ENCODE measurements at regions not wholly inside any gene's neighbourhood (a gene's known extent, or its start where the extent isn't known, plus 50 kb on each side); places are given as distances from the start of the nearest gene placed in this dataset.
"Not testable (repeated sequence)": the region's sequence is repeated elsewhere in the genome, so short reads cannot be mapped to it uniquely, and the experiment has no call there.

DNA sequence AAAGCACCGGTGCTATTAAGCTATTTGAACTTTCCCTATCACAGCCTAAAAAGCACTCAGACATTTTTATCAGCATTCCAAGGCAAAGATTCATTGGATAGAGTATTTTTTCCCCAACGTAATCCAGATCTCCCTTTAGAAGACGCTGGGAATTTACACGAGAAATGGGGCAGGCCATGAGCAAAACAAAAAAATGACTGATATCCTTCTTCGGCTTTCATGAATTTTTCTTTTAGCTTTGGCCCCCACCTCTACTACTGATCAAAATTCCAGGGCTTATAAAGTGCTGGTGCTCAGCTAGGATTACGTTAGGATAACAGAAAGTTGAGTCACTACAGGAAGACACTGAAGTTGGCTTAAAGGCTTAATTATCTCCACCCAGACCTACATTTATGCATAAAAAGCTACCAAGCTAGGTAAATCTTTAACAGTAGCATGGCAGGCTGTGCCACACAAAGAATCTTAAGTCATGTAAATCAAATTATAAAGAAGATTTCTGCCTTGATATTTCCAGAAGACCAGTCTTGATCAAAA, 418.5 kb upstream of the BTBD3 start:
- DNase-seq: no peak
- Histone ChIP-seq H3K36me3 (replicated peaks) (no peaks in the 10 kb centered on the region), H3K27me3 (replicated peaks) (no peaks in the 10 kb centered on the region), H3K4me3 (ENCODE audit: low read depth, low read length) (no peak overlapping the region), H3K27ac (no peak overlapping the region)
- TF ChIP-seq, protein P1, sequence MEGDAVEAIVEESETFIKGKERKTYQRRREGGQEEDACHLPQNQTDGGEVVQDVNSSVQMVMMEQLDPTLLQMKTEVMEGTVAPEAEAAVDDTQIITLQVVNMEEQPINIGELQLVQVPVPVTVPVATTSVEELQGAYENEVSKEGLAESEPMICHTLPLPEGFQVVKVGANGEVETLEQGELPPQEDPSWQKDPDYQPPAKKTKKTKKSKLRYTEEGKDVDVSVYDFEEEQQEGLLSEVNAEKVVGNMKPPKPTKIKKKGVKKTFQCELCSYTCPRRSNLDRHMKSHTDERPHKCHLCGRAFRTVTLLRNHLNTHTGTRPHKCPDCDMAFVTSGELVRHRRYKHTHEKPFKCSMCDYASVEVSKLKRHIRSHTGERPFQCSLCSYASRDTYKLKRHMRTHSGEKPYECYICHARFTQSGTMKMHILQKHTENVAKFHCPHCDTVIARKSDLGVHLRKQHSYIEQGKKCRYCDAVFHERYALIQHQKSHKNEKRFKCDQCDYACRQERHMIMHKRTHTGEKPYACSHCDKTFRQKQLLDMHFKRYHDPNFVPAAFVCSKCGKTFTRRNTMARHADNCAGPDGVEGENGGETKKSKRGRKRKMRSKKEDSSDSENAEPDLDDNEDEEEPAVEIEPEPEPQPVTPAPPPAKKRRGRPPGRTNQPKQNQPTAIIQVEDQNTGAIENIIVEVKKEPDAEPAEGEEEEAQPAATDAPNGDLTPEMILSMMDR (IDR thresholded peaks at IDR 0.05; ENCODE audit: low read depth, low read length, missing control alignments): no peak
- in situ Hi-C loops (cut with HindIII; ENCODE audit: low pct_ligation_motif_present, low sequenced_read_pairs): no loop called here

- Histone ChIP-seq H3K27me3 (replicated peaks) (no peaks in the 10 kb centered on the region), H3K27ac (no peak overlapping the region), H3K36me3 (replicated peaks) (no peaks in the 10 kb centered on the region), H3K4me3 (ENCODE audit: low read depth, low read length) (no peak overlapping the region)
- DNase-seq: no peak
- in situ Hi-C loops (cut with HindIII; ENCODE audit: low pct_ligation_motif_present, low sequenced_read_pairs): no loop called here
- TF ChIP-seq, protein P1 (IDR thresholded peaks at IDR 0.05; ENCODE audit: low read depth, low read length, missing control alignments): no peak
Measured at GRCh38 chr20:11502061-11502460, 415.6 kb upstream of the BTBD3 start.

DNA sequence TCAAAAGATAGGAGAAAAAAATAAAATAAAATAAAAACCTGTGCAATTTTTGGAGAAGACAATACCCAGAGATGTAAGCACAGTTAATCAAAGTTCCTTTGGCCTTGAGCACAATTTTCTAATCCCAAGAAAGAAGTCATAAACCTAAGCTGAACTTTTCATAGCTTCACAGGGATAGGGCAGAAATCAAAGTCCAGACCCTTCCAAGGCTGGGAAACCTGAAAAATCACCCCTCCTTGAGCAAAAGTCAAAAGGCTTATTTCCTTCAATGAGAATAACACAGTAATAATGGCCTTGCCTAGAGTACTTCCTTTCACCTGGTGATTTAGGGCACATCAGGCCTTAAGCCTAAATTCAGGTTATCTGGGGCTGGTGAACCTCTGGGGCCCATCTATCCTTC, 415.0 kb upstream of the BTBD3 start:
- Histone ChIP-seq H3K27me3 (replicated peaks) (no peaks in the 10 kb centered on the region), H3K4me3 (ENCODE audit: low read depth, low read length) (no peak overlapping the region), H3K27ac (no peak overlapping the region), H3K36me3 (replicated peaks) (no peaks in the 10 kb centered on the region)
- TF ChIP-seq, protein P1 (IDR thresholded peaks at IDR 0.05; ENCODE audit: low read depth, low read length, missing control alignments): no peak
- in situ Hi-C loops (cut with HindIII; ENCODE audit: low pct_ligation_motif_present, low sequenced_read_pairs): no loop called here
- no peak for DNase-seq

GRCh38 chr20:11509776-11510175, 407.9 kb upstream of the BTBD3 start:
- H3K27me3 ChIP-seq (replicated peaks): no peaks in the 10 kb centered on the region
- in situ Hi-C loops (cut with HindIII; ENCODE audit: low pct_ligation_motif_present, low sequenced_read_pairs): no loop called here
- no peak overlapping the region for H3K27ac ChIP-seq
- no peaks in the 10 kb centered on the region for H3K36me3 ChIP-seq (replicated peaks)
- no peak overlapping the region for H3K4me3 ChIP-seq (ENCODE audit: low read depth, low read length)
- TF ChIP-seq, protein P1 (IDR thresholded peaks at IDR 0.05; ENCODE audit: low read depth, low read length, missing control alignments): no peak
- no peak for DNase-seq

DNA sequence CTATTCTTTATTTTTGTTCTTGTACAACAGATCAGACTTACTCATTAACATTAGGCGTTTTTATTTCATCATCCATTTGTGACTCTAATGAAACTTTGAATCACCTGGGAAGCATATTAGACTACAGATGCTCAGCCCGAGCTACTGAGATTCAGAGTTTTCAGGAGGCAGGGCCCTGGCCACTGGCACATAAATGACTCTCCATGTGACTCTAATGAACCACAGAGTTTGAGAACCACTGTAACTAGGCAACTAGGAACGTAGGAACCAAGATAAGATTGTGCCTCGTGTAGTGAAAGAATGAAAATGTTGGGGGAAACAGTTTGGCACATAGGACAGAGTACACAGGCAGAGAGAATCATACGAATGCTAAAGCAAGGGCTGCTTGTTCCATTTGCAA, 405.9 kb upstream of the BTBD3 start:
- Histone ChIP-seq H3K27ac (no peak overlapping the region), H3K4me3 (ENCODE audit: low read depth, low read length) (no peak overlapping the region), H3K27me3 (replicated peaks) (no peaks in the 10 kb centered on the region), H3K36me3 (replicated peaks) (no peaks in the 10 kb centered on the region)
- DNase-seq: no peak
- TF ChIP-seq, protein P1 (IDR thresholded peaks at IDR 0.05; ENCODE audit: low read depth, low read length, missing control alignments): no peak
- in situ Hi-C loops (cut with HindIII; ENCODE audit: low pct_ligation_motif_present, low sequenced_read_pairs): no loop called here

DNA sequence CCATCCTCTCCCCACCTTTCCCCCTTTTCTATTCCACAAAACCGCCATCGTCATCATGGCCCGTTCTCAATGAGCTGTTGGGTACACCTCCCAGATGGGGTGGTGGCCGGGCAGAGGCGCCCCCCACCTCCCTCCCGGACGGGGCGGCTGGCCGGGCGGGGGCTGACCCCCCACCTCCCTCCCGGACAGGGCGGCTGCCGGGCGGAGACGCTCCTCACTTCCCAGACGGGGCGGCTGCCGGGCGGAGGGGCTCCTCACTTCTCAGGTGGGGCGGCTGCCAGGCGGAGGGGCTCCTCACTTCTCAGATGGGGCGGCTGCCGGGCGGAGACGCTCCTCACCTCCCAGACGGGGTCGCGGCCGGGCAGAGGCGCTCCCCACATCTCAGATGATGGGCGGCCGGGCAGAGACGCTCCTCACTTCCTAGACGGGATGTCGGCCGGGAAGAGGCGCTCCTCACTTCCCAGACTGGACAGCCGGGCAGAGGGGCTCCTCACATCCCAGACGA, 404.4 kb upstream of the BTBD3 start:
- H3K27ac ChIP-seq; H3K4me3 ChIP-seq (ENCODE audit: low read depth, low read length); H3K27me3 ChIP-seq (replicated peaks); DNase-seq; in situ Hi-C loops (cut with HindIII; ENCODE audit: low pct_ligation_motif_present, low sequenced_read_pairs); H3K36me3 ChIP-seq (replicated peaks): not testable (repeated sequence)
